Gastroesophageal sphincter (tissue), 3 donors: ENCODE measurements at regions not wholly inside any gene's neighbourhood (a gene's known extent, or its start where the extent isn't known, plus 50 kb on each side); places are given as distances from the start of the nearest gene placed in this dataset.

Experiments used
- CTCF ChIP-seq, 4 experiments: fragments of 200-600 bp in 2 of 4; fragments of 450-650 bp in 2 of 4; sonication (generic) in 1 of 4; IDR thresholded peaks; one replicate each; pipeline ENCODE4 v1.5.1; 2017 to 2019; ENCODE audit warnings: antibody characterized with exemption in 4 of 4, mild to moderate bottlenecking in 2 of 4, moderate library complexity in 2 of 4
- EP300 ChIP-seq: sonication (generic); formaldehyde crosslinking; IDR thresholded peaks from one replicate; pipeline ENCODE4 v1.6.1; 2017; ENCODE audit warnings: antibody characterized with exemption, mild to moderate bottlenecking
- POLR2A ChIP-seq, 2 donors: fragments of 450-650 bp; IDR thresholded peaks; one replicate each; pipeline ENCODE4 v1.6.1; 2017; ENCODE audit warnings: antibody characterized with exemption in 2 of 2, mild to moderate bottlenecking in 2 of 2, moderate library complexity in 1 of 2
- POLR2AphosphoS5 ChIP-seq: sonication (generic); formaldehyde crosslinking; IDR thresholded peaks from one replicate; pipeline ENCODE4 v1.6.1; 2017; ENCODE audit warnings: antibody characterized with exemption

GRCh38 chr1:199574950-199575349, 452.6 kb upstream of the NR5A2 start:
- no peak for TF ChIP-seq EP300
- no peak for TF ChIP-seq CTCF (IDR thresholded peaks at IDR 0.05)
- no peak for TF ChIP-seq POLR2A (IDR thresholded peaks at IDR 0.05)
- no peak for TF ChIP-seq POLR2AphosphoS5
